HL-60 (cell line): ENCODE measurements at regions not wholly inside any gene's neighbourhood (a gene's known extent, or its start where the extent isn't known, plus 50 kb on each side); places are given as distances from the start of the nearest gene placed in this dataset.

Experiments used
- DNase-seq, 2 experiments: peaks; one replicate each; pipeline ENCODE4 v3.0.0-alpha.2; 2010 to 2020; ENCODE audit warnings: low read depth in 1 of 2, low spot score in 1 of 2
- H3K27ac ChIP-seq: fragments of 250-450 bp; sonication (Bioruptor Pico); replicated peaks from 2 replicates; pipeline ENCODE4 v1.5.1; 2020; ENCODE audit warnings: mild to moderate bottlenecking, moderate library complexity
- H3K27me3 ChIP-seq: fragments of 250-450 bp; sonication (Bioruptor Pico); 2 replicates; pipeline ENCODE4 v1.5.1; 2021; ENCODE audit warnings: mild to moderate bottlenecking, moderate library complexity; ENCODE audit not compliant: insufficient read depth, poor library complexity, severe bottlenecking
- H3K4me3 ChIP-seq: replicated peaks from 2 replicates; pipeline ENCODE4 v1.5.1; 2011; ENCODE audit warnings: mild to moderate bottlenecking, control low read depth, low read length; ENCODE audit not compliant: insufficient read depth
- GABPA ChIP-seq: IDR thresholded peaks from 2 replicates; pipeline ENCODE4 v1.6.1; 2012; ENCODE audit warnings: low read depth
- POLR2AphosphoS5 ChIP-seq: IDR thresholded peaks from 2 replicates; pipeline ENCODE4 v1.6.1; 2012; ENCODE audit warnings: low read depth
- SPI1 ChIP-seq: IDR thresholded peaks from 2 replicates; pipeline ENCODE4 v1.6.1; 2012; ENCODE audit warnings: low read depth, mild to moderate bottlenecking, borderline replicate concordance
- TF ChIP-seq, protein P1 (sequence below): IDR thresholded peaks from one replicate; pipeline ENCODE4 v1.5.1; 2011; ENCODE audit warnings: low read length, control low read depth, inconsistent platforms; ENCODE audit not compliant: insufficient read depth
- TF ChIP-seq, protein P2 (sequence below): IDR thresholded peaks from 2 replicates; pipeline ENCODE4 v1.6.1; 2012; ENCODE audit warnings: low read depth; ENCODE audit not compliant: insufficient replicate concordance

DNA sequence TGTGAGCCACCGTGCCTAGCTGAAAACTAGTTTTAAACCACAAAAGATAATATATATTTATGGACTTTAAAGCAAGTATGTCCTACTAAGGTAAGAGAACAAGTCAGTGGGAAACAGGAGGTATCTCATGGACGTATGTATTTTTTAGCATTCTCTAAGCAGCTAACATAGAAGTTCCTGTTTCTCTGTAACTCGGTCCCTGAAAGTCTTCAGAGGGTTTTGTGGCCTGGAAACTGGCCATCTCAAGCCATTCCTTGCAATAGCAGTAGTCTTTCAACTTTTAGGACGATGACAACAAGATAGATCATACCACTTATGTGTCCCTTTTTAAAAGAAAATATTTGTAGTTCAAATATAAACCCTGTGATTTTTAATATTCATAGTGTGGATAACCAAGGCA is 95.6 kb upstream of the RALGAPA2 start:
- no peak overlapping the region for H3K4me3 ChIP-seq
- DNase-seq: peak in 1 of 2 experiments; percentile 48
- no peaks in the 10 kb centered on the region for H3K27me3 ChIP-seq
- TF ChIP-seq GABPA (no peak), POLR2AphosphoS5 (no peak), SPI1 (no peak; the same call in 1 of the 2 replicates)
- TF ChIP-seq, protein P1, sequence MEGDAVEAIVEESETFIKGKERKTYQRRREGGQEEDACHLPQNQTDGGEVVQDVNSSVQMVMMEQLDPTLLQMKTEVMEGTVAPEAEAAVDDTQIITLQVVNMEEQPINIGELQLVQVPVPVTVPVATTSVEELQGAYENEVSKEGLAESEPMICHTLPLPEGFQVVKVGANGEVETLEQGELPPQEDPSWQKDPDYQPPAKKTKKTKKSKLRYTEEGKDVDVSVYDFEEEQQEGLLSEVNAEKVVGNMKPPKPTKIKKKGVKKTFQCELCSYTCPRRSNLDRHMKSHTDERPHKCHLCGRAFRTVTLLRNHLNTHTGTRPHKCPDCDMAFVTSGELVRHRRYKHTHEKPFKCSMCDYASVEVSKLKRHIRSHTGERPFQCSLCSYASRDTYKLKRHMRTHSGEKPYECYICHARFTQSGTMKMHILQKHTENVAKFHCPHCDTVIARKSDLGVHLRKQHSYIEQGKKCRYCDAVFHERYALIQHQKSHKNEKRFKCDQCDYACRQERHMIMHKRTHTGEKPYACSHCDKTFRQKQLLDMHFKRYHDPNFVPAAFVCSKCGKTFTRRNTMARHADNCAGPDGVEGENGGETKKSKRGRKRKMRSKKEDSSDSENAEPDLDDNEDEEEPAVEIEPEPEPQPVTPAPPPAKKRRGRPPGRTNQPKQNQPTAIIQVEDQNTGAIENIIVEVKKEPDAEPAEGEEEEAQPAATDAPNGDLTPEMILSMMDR: no peak
- TF ChIP-seq, protein P2, sequence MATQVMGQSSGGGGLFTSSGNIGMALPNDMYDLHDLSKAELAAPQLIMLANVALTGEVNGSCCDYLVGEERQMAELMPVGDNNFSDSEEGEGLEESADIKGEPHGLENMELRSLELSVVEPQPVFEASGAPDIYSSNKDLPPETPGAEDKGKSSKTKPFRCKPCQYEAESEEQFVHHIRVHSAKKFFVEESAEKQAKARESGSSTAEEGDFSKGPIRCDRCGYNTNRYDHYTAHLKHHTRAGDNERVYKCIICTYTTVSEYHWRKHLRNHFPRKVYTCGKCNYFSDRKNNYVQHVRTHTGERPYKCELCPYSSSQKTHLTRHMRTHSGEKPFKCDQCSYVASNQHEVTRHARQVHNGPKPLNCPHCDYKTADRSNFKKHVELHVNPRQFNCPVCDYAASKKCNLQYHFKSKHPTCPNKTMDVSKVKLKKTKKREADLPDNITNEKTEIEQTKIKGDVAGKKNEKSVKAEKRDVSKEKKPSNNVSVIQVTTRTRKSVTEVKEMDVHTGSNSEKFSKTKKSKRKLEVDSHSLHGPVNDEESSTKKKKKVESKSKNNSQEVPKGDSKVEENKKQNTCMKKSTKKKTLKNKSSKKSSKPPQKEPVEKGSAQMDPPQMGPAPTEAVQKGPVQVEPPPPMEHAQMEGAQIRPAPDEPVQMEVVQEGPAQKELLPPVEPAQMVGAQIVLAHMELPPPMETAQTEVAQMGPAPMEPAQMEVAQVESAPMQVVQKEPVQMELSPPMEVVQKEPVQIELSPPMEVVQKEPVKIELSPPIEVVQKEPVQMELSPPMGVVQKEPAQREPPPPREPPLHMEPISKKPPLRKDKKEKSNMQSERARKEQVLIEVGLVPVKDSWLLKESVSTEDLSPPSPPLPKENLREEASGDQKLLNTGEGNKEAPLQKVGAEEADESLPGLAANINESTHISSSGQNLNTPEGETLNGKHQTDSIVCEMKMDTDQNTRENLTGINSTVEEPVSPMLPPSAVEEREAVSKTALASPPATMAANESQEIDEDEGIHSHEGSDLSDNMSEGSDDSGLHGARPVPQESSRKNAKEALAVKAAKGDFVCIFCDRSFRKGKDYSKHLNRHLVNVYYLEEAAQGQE: no peak
- no peak overlapping the region for H3K27ac ChIP-seq

DNA sequence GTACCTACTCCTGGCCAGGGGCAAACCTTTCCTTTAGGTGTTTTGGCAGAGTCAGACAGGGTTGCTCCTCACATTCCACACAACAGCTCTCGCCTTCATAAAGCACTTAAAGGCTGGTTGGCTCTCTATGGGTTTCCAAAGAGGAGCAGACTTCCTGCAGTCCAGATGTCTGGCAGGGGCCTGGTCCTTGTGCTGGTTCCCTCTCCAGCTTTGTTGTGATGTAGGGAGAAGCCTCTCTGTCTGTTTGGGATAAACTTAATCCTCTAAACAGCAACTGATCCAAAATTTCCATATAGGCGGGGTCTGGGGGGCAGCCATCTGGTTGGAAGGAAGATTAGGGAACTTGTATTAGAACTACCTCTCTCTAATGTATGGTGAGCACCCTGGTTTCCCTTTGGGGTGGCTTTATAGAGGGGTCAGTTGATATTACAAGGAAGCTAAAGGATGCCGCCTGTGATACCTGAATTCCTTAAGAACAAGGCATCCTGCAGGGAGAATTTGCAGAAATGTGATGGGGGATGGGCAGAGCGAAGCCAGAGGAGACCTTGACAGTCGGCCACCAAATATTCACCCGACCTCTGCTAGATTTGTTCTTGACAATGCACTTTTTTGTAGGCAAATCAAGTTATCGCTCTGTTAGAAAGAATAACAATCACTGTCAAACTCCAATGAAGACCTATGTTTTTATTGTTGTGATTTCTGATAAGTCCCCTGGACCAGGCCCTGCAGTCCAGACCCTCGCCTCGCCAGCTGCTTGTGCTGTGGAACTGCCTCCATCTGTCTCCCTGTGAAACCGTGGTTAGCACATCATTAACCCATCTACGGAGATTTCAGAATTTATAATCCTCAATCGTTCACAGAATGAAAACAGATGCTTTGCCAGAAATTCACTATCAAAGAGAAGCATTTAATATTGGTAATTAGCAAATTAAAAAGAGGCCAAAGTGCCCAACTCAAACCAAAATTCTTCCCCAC is 94.0 kb upstream of the RALGAPA2 start:
- DNase-seq: no peak
- TF ChIP-seq POLR2AphosphoS5 (no peak), SPI1 (no peak), GABPA (no peak)
- TF ChIP-seq, protein P2: no peak
- TF ChIP-seq, protein P1: no peak
- Histone ChIP-seq H3K27ac (no peak overlapping the region), H3K4me3 (no peak overlapping the region), H3K27me3 (no peaks in the 10 kb centered on the region)

DNA sequence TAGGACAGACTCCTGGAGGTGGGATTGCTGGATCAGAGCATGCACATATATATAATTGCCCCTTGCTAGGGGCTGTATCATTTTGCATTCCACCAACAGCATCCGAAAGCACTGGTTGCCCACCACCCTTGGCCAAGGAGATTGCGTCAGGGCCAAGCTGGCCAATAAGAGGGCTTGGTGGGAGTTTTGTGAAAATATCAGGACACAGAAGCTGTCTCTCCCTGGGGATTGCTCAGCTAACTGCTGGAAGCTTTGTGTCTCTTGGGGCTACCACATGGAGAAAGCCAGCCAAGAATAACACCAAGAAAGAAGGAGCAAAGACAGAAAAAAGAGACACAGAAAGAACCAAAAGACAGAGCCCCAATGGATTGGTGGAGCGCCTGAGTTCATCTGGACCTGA is 90.6 kb upstream of the RALGAPA2 start:
- H3K4me3 ChIP-seq: no peak overlapping the region
- H3K27me3 ChIP-seq: no peaks in the 10 kb centered on the region
- no peak overlapping the region for H3K27ac ChIP-seq
- no peak for DNase-seq
- TF ChIP-seq, protein P1: no peak
- TF ChIP-seq GABPA: no peak
- TF ChIP-seq, protein P2: no peak
